Trophoblast cell (in vitro differentiated cells and primary cell): ENCODE measurements at regions not wholly inside any gene's neighbourhood (a gene's known extent, or its start where the extent isn't known, plus 50 kb on each side); places are given as distances from the start of the nearest gene placed in this dataset.

Source experiments
- DNase-seq, 2 donors: peaks; one replicate each; pipeline ENCODE4 v3.0.0-alpha.2; 2016
- H2AFZ ChIP-seq: 2 replicates; pipeline ENCODE4 v1.6.1; 2013; ENCODE audit warnings: low read length, moderate library complexity, mild to moderate bottlenecking; ENCODE audit not compliant: insufficient read depth, poor library complexity
- H2AK5ac ChIP-seq: 2 replicates; pipeline ENCODE4 v1.6.1; 2013; ENCODE audit warnings: mild to moderate bottlenecking, low read length
- H2BK120ac ChIP-seq: 2 replicates; pipeline ENCODE4 v1.6.1; 2013; ENCODE audit warnings: low read length, mild to moderate bottlenecking, moderate library complexity; ENCODE audit not compliant: insufficient read depth, poor library complexity
- H2BK12ac ChIP-seq: 2 replicates; pipeline ENCODE4 v1.6.1; 2013; ENCODE audit warnings: mild to moderate bottlenecking, low read length, moderate library complexity
- H2BK5ac ChIP-seq: 2 replicates; pipeline ENCODE4 v1.6.1; 2013; ENCODE audit warnings: low read length, low read depth, moderate library complexity, mild to moderate bottlenecking; ENCODE audit not compliant: poor library complexity
- H3K14ac ChIP-seq: 2 replicates; pipeline ENCODE4 v1.6.1; 2013; ENCODE audit warnings: mild to moderate bottlenecking, low read length
- H3K18ac ChIP-seq: 2 replicates; pipeline ENCODE4 v1.6.1; 2013; ENCODE audit warnings: mild to moderate bottlenecking, low read length
- H3K23ac ChIP-seq: 2 replicates; pipeline ENCODE4 v1.6.1; 2013; ENCODE audit warnings: low read length
- H3K27ac ChIP-seq: 2 replicates; pipeline ENCODE4 v1.5.1; 2013; ENCODE audit warnings: low read depth, mild to moderate bottlenecking, inconsistent platforms, low read length, moderate library complexity
- H3K27me3 ChIP-seq: 2 replicates; pipeline ENCODE4 v1.6.1; 2013; ENCODE audit warnings: inconsistent platforms, mild to moderate bottlenecking, low read length, moderate library complexity; ENCODE audit not compliant: insufficient read depth
- H3K36me3 ChIP-seq, 2 experiments: 1 replicate in 1 of 2; 2 replicates in 1 of 2; pipeline ENCODE4 v1.6.1; 2013; ENCODE audit warnings: low read length in 2 of 2, mild to moderate bottlenecking in 2 of 2, moderate library complexity in 1 of 2; ENCODE audit not compliant: insufficient read depth in 2 of 2, control insufficient read depth in 1 of 2
- H3K4ac ChIP-seq: 2 replicates; pipeline ENCODE4 v1.6.1; 2013; ENCODE audit warnings: low read depth, mild to moderate bottlenecking, low read length, moderate library complexity
- H3K4me1 ChIP-seq, 2 experiments: 1 replicate in 1 of 2; 2 replicates in 1 of 2; pipeline ENCODE4 v1.6.1; 2013; ENCODE audit warnings: low read length in 2 of 2, mild to moderate bottlenecking in 2 of 2, moderate library complexity in 1 of 2; ENCODE audit not compliant: insufficient read depth in 2 of 2, control insufficient read depth in 1 of 2
- H3K4me2 ChIP-seq: 2 replicates; pipeline ENCODE4 v1.6.1; 2013; ENCODE audit warnings: inconsistent platforms, mild to moderate bottlenecking, low read length, moderate library complexity
- H3K4me3 ChIP-seq: 2 replicates; pipeline ENCODE4 v1.5.1; 2013; ENCODE audit warnings: mild to moderate bottlenecking, low read depth, low read length, inconsistent platforms
- H3K79me1 ChIP-seq: one replicate; pipeline ENCODE4 v1.6.1; 2013; ENCODE audit warnings: low read length
- H3K79me2 ChIP-seq: 2 replicates; pipeline ENCODE4 v1.6.1; 2013; ENCODE audit warnings: low read length, mild to moderate bottlenecking; ENCODE audit not compliant: control insufficient read depth, insufficient read depth, poor library complexity
- H3K9ac ChIP-seq: 2 replicates; pipeline ENCODE4 v1.6.1; 2013; ENCODE audit warnings: mild to moderate bottlenecking, low read length
- H3K9me3 ChIP-seq: 2 replicates; pipeline ENCODE4 v1.6.1; 2013; ENCODE audit warnings: low read depth, mild to moderate bottlenecking, control low read depth, inconsistent platforms, low read length; ENCODE audit not compliant: insufficient read depth
- H4K12ac ChIP-seq: 2 replicates; pipeline ENCODE4 v1.6.1; 2013; ENCODE audit warnings: low read depth, mild to moderate bottlenecking, low read length, moderate library complexity
- H4K8ac ChIP-seq: 2 replicates; pipeline ENCODE4 v1.6.1; 2013; ENCODE audit warnings: low read depth, mild to moderate bottlenecking, low read length, moderate library complexity
- H4K91ac ChIP-seq: one replicate; pipeline ENCODE4 v1.6.1; 2013; ENCODE audit warnings: low read depth, mild to moderate bottlenecking, low read length, moderate library complexity
- WGBS: extraction: QIAGEN DNeasy Blood & Tissue Kit; methylation state at CpG from one replicate; pipeline ENCODE4 v1.1.7; 2013; ENCODE audit warnings: missing lambda C conversion rate; ENCODE audit not compliant: insufficient read length, insufficient coverage; ENCODE audit errors: extremely low coverage; 5-methylcytosine and 5-hydroxymethylcytosine counted together

GRCh38 chr3:59267021-59267420 is 217.2 kb upstream of the CFAP20DC start:
- Histone ChIP-seq H3K9ac (no peak overlapping the region), H3K14ac (no peak overlapping the region), H3K79me2 (no peaks in the 10 kb centered on the region), H3K23ac (no peak overlapping the region), H4K91ac (no peak overlapping the region), H3K36me3 (no peaks in the 10 kb centered on the region), H3K4me1 (peaks cover 6 to 7% of the 10 kb centered on the region in 2 experiments), H2AFZ (no peak overlapping the region), H2BK5ac (no peak overlapping the region), H3K27ac (peak overlapping the region; percentile 42), H3K18ac (no peak overlapping the region), H4K8ac (no peak overlapping the region), H2AK5ac (no peak overlapping the region), H3K9me3 (no peaks in the 10 kb centered on the region), H3K79me1 (peaks cover 10% of the 10 kb centered on the region), H4K12ac (no peak overlapping the region), H3K4me3 (no peak overlapping the region), H3K27me3 (no peaks in the 10 kb centered on the region), H3K4ac (no peak overlapping the region), H2BK12ac (no peak overlapping the region), H2BK120ac (no peak overlapping the region), H3K4me2 (no peak overlapping the region)
- no CpG with 5 or more reads among the region's 2 CpGs for WGBS
- DNase-seq, result no peak

DNA sequence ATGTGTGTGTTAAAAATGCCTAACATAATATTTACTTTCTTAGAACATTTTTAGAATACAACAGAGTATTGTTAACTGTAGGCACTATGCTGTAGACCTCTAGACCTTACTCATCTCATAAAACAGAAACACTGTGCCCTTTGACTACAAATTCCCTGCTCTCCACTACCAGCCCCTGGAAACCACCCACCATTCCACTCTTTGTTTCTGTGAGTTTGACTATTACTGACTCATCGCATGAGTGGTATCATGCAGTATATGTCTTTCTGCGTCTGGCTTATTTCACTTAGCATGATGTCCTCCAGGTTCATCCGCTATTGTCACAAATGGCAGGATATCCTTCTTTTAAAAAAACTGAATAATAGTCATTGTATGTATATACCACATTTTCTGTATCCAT is 216.7 kb upstream of the CFAP20DC start:
- no CpG with 5 or more reads among the region's 3 CpGs for WGBS
- no peak overlapping the region for H3K14ac ChIP-seq
- H3K4ac ChIP-seq, result no peak overlapping the region
- H4K12ac ChIP-seq, result no peak overlapping the region
- H3K4me1 ChIP-seq, result peaks cover 6% of the 10 kb centered on the region in 2 experiments
- no peak overlapping the region for H3K4me2 ChIP-seq
- H2BK12ac ChIP-seq, result no peak overlapping the region
- DNase-seq, result no peak
- H3K79me2 ChIP-seq, result no peaks in the 10 kb centered on the region
- H3K9ac ChIP-seq, result no peak overlapping the region
- no peak overlapping the region for H2BK120ac ChIP-seq
- H3K23ac ChIP-seq, result no peak overlapping the region
- peaks cover 10% of the 10 kb centered on the region for H3K79me1 ChIP-seq
- no peak overlapping the region for H3K4me3 ChIP-seq
- H3K27ac ChIP-seq, result peak overlapping the region; percentile 73
- no peak overlapping the region for H3K18ac ChIP-seq
- H4K91ac ChIP-seq, result no peak overlapping the region
- no peak overlapping the region for H4K8ac ChIP-seq
- no peaks in the 10 kb centered on the region for H3K36me3 ChIP-seq
- H2AFZ ChIP-seq, result no peak overlapping the region
- H2BK5ac ChIP-seq, result no peak overlapping the region
- H2AK5ac ChIP-seq, result no peak overlapping the region
- no peaks in the 10 kb centered on the region for H3K9me3 ChIP-seq
- no peaks in the 10 kb centered on the region for H3K27me3 ChIP-seq

DNA sequence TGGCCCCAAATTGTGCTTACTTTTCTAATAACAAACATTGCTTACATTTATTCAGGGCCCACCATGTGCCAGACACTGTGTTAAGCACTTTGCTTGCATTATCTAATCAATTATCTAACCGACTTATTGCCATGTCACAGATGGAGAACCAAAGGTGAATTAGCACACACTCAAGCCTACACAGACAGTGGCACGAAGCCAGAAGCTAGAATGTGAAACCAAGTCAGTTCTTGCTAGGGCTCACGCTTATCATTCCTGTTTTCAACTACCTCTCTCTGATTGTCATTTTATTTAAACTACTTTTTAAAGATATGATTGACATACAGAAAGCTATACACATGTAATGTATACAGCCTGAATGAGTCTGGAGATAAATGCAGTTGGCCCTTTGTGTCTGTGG is 215.7 kb upstream of the CFAP20DC start:
- Histone ChIP-seq H3K27me3 (no peaks in the 10 kb centered on the region), H3K4me2 (no peak overlapping the region), H3K4me3 (no peak overlapping the region), H3K18ac (peak overlapping the region; percentile 77), H2BK12ac (peak overlapping the region; percentile 15), H3K9ac (no peak overlapping the region), H3K9me3 (no peaks in the 10 kb centered on the region), H3K79me1 (peaks cover 10% of the 10 kb centered on the region), H2BK5ac (peak overlapping the region; percentile 39), H3K27ac (no peak overlapping the region), H3K4me1 (peaks cover 4 to 6% of the 10 kb centered on the region in 2 experiments), H4K8ac (no peak overlapping the region), H2AFZ (no peak overlapping the region), H4K12ac (peak overlapping the region; percentile 38), H3K14ac (peak overlapping the region; percentile 90), H2BK120ac (peak overlapping the region; percentile 69), H3K23ac (no peak overlapping the region), H2AK5ac (peak overlapping the region; percentile 12), H3K4ac (no peak overlapping the region), H3K36me3 (no peaks in the 10 kb centered on the region), H4K91ac (peak overlapping the region; percentile 66), H3K79me2 (no peaks in the 10 kb centered on the region)
- DNase-seq, result no peak
- no CpG with 5 or more reads among the region's 3 CpGs for WGBS

- Histone ChIP-seq H3K4me1 (peaks cover 4 to 6% of the 10 kb centered on the region in 2 experiments), H3K79me2 (no peaks in the 10 kb centered on the region), H2AK5ac (no peak overlapping the region), H4K12ac (no peak overlapping the region), H2BK5ac (no peak overlapping the region), H3K23ac (no peak overlapping the region), H3K9me3 (no peaks in the 10 kb centered on the region), H3K79me1 (peaks cover 10% of the 10 kb centered on the region), H3K27me3 (no peaks in the 10 kb centered on the region), H3K4ac (no peak overlapping the region), H2BK120ac (no peak overlapping the region), H3K36me3 (no peaks in the 10 kb centered on the region), H4K8ac (no peak overlapping the region), H3K4me2 (no peak overlapping the region), H3K14ac (no peak overlapping the region), H3K18ac (no peak overlapping the region), H3K27ac (no peak overlapping the region), H3K4me3 (no peak overlapping the region), H4K91ac (no peak overlapping the region), H3K9ac (no peak overlapping the region), H2AFZ (no peak overlapping the region), H2BK12ac (no peak overlapping the region)
- WGBS, result no CpG with 5 or more reads among the region's 2 CpGs
- no peak for DNase-seq
Measured at GRCh38 chr3:59264366-59264765, 214.5 kb upstream of the CFAP20DC start.
